GM21723 (cell line): ENCODE measurements at regions not wholly inside any gene's neighbourhood (a gene's known extent, or its start where the extent isn't known, plus 50 kb on each side); places are given as distances from the start of the nearest gene placed in this dataset.

ENCODE experiments used
- ATAC-seq: cut with Tn5 transposase; IDR thresholded peaks from one replicate; pipeline ENCODE4 v1.9.1; 2021; ENCODE audit warnings: mild to moderate bottlenecking, moderate library complexity; ENCODE audit not compliant: unreplicated experiment

DNA sequence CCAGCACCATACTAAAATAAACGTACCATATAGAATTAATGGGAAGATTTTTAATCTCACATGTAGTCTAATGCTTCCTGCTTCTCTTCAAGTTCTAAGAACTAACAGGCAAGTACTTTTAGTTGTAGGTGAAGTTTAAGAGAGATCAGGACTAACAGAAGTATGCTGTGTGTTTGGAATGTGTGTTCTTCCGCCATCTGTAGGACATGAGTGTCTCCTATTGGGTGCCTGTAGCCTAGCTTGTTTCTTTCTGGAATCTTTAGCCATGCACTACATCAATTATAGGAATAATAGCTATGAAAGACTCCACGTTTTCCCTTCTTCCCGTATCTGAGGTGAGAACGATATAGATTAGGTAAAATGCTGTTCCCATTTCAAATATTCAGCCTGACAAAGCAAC, 140.2 kb upstream of the AHR start:
- ATAC-seq = no peak

DNA sequence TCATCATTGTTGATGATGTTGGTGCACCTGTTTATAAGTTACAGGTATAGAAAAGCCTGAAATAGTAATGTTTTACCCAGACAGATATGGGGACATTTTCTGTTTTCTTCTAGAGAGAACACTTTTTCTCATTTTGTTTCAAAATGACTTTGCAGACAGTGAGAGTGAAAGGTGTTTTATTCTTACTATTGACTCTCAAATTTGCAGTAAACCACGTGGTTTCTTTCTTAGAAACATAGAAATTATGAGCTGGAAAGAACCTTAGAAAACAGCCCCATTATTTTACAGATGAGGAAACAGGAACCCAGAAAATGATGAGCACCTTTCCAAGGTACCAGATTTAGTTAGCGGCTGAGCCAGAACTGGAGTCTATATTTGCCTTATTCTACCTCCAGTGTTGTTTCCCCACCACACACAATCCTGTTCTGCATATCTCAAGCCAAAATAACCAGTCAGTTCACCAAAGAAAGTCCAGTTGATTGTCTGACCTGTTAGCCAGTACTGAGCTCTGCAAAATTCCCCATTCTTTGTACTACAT, 138.9 kb upstream of the AHR start:
- peak; percentile 91 for ATAC-seq

GRCh38 chr7:17166824-17167379, 131.6 kb upstream of the AHR start:
- ATAC-seq = peak; percentile 97

- no peak for ATAC-seq
These were observed 130.0 kb upstream of the AHR start for GRCh38 chr7:17168416-17168815.

- ATAC-seq = no peak
These were observed 127.0 kb upstream of the AHR start for GRCh38 chr7:17171427-17171826.

GRCh38 chr7:17176371-17177032, 122.0 kb upstream of the AHR start:
- ATAC-seq = no peak

GRCh38 chr7:17178545-17178944, 119.9 kb upstream of the AHR start:
- no peak for ATAC-seq

- ATAC-seq = no peak
These were observed 117.0 kb upstream of the AHR start for GRCh38 chr7:17181482-17181881.

DNA sequence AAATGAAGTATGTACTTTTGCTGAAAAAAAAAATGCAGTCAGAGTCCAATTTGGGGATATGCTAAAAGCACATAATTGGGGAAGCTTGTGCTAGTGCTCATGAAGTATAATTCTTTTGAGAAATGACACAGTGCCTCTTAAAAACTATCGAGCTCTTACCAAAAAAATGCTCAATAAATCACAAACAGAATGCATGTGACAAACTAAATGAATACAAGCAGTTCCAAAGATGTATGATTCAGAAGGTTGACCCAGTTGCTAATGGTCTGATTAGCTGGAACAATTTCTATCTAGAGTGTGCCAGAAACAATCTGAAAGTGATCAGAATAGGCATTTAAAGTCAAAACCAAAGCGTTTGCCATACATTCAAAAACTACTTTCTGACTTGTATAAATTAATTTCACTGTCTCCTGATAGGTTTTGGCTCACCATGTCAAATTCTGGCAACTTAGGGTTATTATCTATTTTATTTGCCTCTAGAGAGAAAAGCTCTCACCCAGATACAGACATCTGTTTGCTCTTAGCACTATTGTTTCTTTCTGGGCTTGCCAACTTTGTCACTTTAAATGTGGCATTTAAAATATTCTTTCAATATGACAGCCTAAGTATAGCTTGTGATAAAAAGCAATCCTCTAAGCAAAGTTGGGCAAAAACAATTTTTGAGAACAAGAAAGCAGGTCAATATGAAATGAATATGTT, 114.7 kb upstream of the AHR start:
- ATAC-seq = no peak

DNA sequence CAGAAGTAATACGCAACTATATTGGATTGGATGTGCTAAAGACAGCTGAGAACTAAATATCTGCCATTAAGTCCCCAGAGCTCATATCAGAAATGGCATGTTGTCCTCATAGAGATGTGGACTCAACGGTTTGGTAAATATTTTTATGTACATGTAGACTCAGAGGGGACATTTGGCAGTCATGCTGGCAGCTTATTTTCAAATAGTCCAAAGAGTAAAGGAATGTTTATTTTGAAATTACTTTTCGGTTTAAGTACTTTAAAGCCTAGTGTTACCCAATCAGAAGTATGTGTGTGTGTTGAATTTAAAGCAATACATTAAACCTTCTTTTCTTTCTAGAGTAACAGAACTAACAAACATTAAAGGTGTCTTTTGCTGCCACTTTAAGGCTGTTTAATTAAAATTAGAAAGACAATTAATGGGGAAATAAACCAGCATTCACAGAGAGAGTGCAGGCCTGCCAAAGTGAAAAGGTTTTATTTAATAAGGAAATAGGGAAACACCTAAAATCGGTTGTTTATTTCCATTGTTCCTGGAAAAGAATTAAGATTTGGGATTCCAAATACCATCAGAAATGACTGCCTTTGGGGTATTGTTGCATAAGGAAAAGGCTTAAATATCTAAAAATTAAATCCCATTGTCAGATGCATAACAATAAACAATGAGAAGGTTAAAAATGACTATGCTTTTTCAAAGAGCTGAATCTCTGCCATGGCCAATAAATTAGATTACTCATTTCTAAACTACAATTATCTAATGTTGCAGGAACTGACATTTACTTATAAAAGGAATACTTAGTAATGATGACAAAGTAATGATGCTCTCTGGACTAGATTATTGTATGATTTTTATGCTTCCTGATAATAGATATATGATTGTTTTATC, 113.4 kb upstream of the AHR start:
- peak; percentile 34 for ATAC-seq

GRCh38 chr7:17185690-17186070, 112.8 kb upstream of the AHR start:
- peak; percentile 98 for ATAC-seq

- ATAC-seq = no peak
These were observed 111.5 kb upstream of the AHR start for GRCh38 chr7:17186745-17187530.

GRCh38 chr7:17194656-17195055, 103.8 kb upstream of the AHR start:
- ATAC-seq = no peak

- ATAC-seq = peak; percentile 77
These were observed 102.9 kb upstream of the AHR start for GRCh38 chr7:17195576-17195975.

- no peak for ATAC-seq
These were observed 92.5 kb upstream of the AHR start for GRCh38 chr7:17205910-17206309.

- ATAC-seq = no peak
These were observed 92.0 kb upstream of the AHR start for GRCh38 chr7:17206349-17206905.

GRCh38 chr7:17207220-17207619, 91.2 kb upstream of the AHR start:
- no peak for ATAC-seq

DNA sequence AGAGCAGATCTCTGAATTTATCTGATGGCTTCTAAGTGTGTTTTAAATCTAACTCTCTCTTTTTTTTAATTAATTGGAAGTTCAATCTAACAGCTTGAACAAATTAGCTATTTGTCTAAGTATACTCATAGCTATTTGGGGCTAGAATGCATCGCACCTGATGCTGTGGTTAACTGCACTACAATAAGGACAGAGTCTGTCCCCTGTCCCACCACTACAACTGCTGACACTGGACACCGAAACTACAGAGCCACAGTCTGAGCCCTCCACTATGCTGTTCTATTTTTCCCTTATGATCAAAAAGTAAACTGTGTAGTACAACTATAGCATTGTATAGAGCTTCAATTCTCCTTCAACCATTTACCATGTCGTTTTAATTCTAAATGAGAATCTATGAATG, 89.4 kb upstream of the AHR start:
- no peak for ATAC-seq

DNA sequence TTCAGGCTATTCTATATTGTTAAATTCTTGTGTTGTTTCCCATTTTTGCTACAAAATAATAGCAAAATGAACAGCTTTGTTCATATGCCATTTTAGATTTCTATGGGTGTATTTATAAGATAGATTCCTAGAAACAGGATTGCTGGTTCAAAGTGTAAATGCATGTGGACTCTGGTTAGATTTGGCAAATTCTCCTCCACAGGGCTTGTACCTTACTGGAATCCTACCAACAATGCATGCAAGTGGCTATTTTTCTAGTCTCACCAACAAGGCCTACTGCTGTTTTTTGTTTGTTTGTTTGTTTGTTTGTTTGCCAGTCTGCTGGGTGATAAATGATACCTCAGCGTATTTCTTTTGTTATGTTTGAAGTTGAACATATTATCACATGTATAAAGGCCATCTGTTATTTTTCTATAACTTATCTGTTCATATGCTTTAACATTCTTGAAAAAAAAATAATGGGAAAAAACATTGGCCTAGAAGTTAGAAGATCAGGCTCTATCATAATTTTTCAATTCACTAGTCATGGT, 87.1 kb upstream of the AHR start:
- no peak for ATAC-seq

DNA sequence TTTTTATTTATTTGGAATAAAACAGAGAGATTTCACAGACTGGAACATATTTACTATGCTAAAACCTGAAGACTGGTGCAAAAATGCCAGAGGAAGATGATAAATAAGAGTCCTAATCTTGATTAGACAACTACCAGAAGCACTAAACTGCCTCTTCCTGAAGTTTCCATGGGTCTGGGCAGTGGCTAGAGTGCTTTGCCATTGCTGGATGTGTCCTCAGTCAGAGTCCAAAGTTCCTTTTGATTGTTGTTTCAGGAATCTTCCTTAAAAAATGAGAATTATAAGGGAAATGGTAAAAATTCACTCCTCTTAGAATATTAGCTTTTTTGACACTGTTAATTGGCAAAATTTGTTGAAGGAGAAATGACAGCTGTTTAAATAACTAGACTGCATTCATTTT, 86.3 kb upstream of the AHR start:
- ATAC-seq = no peak
